ENCODE measurements at regions not wholly inside any gene's neighbourhood (a gene's known extent, or its start where the extent isn't known, plus 50 kb on each side); places are given as distances from the start of the nearest gene placed in this dataset.
"Not testable (repeated sequence)": the region's sequence is repeated elsewhere in the genome, so short reads cannot be mapped to it uniquely, and the experiment has no call there.

DNA sequence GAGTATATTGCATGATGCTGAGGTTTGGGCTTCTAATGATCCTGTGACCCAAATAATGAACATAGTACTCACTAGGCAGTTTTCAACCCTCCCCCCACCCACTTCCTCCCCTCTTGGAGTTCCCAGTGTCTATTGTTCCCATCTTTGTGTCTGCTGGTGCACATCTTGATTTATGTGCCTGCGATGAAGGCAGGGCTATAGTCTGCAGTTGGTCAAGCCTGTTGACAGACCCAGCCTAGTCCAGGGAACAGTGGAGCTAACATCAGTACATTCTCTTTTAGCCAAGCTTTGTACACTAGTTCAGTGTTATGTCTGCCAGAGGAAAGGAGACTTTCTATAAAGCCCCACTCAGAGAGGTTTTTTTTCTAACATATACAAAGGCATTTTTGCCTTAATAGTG is 287.6 kb downstream of the CPS1 start:
- no peak for DNase-seq (ENCODE audit: low read depth, low spot score)
- no peak overlapping the region for H3K4me3 ChIP-seq (ENCODE audit: low read length)

DNA sequence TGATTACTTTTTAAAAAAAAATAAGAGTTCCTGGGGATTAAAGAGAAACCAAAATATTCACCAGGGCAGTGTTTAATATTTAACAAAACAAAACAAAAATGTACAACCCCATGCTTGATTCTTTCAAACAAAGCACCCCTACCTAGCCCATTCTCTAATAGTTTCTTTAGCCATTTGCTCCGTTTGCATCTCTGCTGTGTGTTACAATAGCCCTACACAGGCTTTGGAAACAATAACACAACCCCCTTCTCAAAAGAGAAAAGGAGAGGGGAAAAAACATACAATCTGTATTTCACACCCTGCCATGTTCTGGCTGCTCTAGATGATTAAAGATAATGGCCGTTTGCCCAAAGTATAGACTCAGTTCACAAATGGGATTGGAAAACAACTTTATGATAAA is 302.9 kb downstream of the CPS1 start:
- no peak overlapping the region for H3K4me3 ChIP-seq (ENCODE audit: low read length)
- no peak for DNase-seq (ENCODE audit: low read depth, low spot score)

DNA sequence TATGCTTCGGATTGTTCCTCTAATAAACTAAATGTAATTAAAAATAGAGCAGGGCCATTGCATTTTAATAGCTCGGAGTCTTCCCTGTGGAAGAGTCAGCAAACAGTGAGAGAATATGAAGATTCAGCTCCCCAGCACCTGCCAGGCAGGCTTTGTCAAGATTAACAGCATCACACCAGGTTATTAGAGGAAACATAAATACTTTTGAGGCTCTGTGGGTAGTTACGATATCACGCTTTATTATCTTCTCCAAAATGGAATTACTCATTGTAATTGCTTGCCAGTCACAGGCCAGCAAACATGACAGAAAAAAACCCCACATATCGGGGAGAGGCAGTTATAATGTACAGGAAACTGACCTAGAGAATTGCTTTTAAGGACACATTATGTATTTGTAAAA is 303.9 kb downstream of the CPS1 start:
- H3K4me3 ChIP-seq (ENCODE audit: low read length), result no peak overlapping the region
- DNase-seq (ENCODE audit: low read depth, low spot score), result no peak

DNA sequence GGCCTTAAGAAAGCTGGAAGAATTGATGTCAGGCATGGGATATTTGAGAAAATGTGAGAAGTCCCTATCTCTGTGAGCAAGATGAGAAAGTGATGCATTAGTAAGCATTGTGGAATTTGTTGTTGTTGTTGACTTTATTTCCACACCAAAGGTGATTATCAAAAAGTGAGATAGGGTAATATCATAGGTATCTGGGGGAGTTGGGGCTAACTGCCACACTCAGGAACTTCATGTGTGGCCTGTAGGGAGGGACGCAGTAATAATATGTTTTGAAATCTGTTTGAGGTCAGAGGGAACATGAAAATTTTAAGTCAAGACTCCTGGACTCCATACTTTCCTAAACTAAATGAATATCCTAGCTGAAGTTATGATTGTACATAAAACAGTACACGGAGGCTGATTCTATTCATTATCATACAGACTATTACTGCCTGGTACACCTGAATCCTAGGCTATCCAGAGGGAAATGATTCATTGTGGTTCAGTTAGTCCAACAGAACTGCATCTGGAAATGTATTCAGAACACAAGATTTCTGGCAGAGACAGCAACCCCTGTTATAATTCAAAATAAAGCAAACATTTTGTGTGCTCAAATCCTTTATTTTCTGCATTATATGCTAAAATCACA is 304.8 kb downstream of the CPS1 start:
- no peak for DNase-seq (ENCODE audit: low read depth, low spot score)
- H3K4me3 ChIP-seq (ENCODE audit: low read length), result no peak overlapping the region

DNA sequence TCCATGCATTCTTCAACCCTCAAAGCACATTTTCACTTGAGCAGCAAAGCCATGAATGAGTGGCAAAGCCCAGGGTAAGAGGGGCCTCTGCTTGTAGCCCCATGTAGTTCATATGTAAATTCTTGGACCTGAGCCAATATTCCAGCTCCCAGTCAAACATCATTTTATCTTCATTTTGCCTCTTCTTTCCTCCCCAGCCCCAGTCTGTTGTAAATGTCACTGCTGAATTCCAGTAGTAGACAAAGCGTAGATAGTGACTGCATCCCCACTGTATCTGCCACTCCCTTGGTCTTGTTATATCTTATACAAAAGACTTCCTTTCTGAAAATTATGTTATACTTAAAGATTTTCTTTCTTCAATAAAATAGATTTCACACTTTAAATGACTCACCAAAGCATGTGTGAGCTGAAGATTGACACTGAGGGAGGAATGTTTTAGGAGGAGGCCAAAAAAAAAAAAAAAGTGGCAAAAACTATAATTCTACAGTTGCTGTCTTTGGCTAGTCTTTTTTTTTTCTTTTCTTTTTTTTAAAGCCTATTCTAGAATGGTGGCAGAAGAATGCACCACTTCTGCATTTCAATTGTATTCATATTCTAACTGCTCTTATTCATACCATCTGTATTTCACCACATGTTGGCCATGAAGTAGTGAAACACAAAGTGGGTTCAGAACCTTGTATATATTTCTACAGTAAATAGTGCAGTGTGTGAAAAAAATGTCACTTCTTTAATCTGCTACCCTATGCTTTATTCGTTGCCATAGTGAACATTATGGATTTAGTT is 306.1 kb downstream of the CPS1 start:
- DNase-seq (ENCODE audit: low read depth, low spot score), result no peak
- no peak overlapping the region for H3K4me3 ChIP-seq (ENCODE audit: low read length)

DNA sequence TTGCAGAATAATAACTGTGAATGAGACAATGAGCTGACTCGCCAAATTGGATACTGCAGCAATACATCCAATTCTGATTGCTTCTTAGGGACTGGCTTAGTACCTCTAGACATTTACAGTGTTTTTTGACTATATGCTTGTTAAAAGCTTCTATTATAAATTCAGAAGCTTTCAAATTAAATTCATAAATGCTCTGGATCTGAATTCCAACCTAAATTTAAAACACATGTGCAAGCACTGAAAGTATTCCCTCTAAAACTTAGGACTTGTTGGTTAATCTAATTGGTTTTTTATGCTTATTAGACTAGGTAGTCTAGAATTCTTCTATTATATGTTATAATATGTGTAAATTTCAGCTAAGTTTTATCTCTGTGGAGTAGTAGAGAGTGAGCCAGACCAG is 306.9 kb downstream of the CPS1 start:
- no peak for DNase-seq (ENCODE audit: low read depth, low spot score)
- no peak overlapping the region for H3K4me3 ChIP-seq (ENCODE audit: low read length)

GRCh38 chr2:210871566-210871965 is 315.2 kb downstream of the CPS1 start:
- not testable (repeated sequence) for DNase-seq (ENCODE audit: low read depth, low spot score); H3K4me3 ChIP-seq (ENCODE audit: low read length)

DNA sequence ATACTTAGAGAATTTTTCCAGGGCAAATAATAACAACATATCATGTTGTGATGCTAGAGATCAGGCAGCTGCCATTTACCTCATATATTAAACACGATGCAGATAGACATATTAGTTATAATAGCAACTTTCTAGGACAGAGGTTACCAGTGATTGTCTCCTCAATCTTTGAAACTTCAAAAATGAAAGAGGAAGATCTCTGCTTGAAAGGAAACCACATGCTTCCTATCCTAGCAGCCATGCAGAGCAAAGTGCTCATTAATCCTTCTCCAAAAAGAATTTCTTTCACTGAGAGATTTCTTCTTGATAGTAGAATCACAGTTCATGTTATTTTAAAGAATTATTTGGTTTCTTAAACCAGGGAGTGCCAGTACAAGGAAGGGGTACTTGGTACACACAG is 317.2 kb downstream of the CPS1 start:
- no peak for DNase-seq (ENCODE audit: low read depth, low spot score)
- H3K4me3 ChIP-seq (ENCODE audit: low read length), result no peak overlapping the region

DNA sequence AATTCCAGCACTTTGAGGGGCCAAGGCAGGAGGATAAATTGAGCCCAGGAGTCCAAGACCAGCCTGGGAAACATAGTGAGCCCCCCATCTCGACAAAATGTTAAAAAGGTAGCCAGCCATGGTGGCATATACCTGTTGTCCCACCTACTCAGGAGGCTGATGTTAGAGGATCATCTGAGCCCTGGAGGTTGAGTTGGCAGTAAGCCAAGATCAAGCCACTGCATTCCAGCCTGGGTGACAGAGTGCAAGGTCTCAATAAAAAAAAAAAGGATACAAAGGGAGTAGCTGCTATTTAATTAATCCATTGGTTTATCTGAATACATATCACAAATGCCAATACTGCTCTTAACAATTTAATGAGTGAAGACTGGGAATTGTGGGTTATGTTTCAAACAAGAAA is 327.8 kb downstream of the CPS1 start:
- H3K4me3 ChIP-seq (ENCODE audit: low read length), result no peak overlapping the region
- DNase-seq (ENCODE audit: low read depth, low spot score), result no peak

- no peak for DNase-seq (ENCODE audit: low read depth, low spot score)
Observed at GRCh38 chr2:210888035-210888434, 331.6 kb downstream of the CPS1 start.

DNA sequence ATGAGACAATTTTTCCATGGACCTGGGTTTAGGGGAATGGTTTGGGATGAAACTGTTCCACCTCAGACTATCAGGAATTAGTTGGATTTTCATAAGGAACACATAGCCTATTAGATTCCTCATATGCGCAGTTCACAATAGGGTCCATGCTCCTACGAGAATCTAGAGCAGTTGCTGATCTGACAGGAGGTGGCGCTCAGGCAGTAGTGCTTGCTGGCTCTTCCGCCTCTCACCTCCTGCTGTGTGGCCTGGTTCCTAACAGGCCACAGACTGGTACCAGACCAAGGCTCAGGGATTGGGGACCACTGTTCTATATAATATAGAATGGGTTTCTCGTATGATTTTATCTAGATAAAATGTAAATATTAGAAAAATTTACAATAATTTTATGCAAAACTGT is 338.7 kb downstream of the CPS1 start:
- no peak overlapping the region for H3K4me3 ChIP-seq (ENCODE audit: low read length)
- no peak for DNase-seq (ENCODE audit: low read depth, low spot score)

More at GRCh38 chr2:210888035-210888434, 331.6 kb downstream of the CPS1 start:
- no peak overlapping the region for H3K4me3 ChIP-seq (ENCODE audit: low read length)

DNA sequence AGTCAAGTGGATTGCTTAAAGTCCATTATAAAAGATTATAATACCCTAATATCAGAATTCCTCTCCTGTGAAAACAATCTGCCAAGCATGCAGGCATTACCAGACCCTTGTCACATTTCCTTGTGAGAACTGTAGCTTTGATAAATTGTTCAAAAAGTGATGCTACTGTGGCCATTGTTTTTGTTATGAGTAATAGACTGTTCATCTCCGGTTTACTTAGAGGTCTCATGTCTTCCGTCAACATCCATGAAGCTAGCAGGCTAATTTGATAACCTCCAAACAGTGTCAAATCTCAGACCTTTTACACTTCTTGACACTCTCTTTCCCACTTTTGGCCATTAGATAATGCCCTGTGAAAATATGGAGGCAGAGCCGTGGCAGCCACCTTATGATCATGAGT is 342.7 kb downstream of the CPS1 start:
- DNase-seq (ENCODE audit: low read depth, low spot score), result no peak
- H3K4me3 ChIP-seq (ENCODE audit: low read length), result no peak overlapping the region

- no peak for DNase-seq (ENCODE audit: low read depth, low spot score)
- H3K4me3 ChIP-seq (ENCODE audit: low read length), result no peak overlapping the region
Observed at GRCh38 chr2:210901326-210901725, 344.9 kb downstream of the CPS1 start.

DNA sequence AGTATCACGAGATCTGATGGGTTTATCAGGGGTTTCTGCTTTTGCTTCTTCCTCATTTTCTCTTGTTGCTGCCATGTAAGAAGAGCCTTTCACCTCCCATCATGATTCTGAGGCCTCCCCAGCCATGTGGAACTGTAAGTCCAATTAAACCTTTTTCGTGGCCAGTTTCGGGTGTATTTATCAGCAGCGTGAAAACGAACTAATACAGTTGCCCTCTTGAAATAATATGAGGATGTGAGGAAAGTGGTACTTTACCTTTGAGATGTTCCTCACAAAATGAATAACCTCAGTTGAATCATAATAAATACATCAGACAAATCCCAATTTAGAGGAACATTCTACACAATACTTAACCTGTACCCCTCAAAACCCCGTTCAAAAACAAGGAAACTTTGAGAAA is 356.4 kb downstream of the CPS1 start:
- no peak overlapping the region for H3K4me3 ChIP-seq (ENCODE audit: low read length)
- DNase-seq (ENCODE audit: low read depth, low spot score), result no peak

DNA sequence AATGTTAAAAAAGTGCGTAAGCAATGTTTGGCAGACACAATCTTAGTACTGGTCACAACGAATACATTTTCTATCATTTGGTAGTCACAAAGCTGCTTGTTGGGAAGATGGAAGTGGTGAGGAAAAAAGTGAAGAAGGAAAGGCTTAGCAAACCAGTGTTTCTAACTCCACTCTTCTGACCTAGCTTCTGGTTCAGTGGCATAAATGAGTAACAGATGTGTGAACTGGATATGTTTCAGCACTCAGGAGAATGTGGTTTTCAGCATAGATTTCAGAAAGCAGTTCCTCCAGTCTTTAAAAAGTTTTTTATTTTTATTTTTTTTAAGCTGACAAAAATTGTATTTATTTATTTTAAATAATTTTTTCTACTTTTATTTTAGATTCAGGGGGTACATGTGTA is 357.1 kb downstream of the CPS1 start:
- H3K4me3 ChIP-seq (ENCODE audit: low read length), result no peak overlapping the region
- no peak for DNase-seq (ENCODE audit: low read depth, low spot score)

DNA sequence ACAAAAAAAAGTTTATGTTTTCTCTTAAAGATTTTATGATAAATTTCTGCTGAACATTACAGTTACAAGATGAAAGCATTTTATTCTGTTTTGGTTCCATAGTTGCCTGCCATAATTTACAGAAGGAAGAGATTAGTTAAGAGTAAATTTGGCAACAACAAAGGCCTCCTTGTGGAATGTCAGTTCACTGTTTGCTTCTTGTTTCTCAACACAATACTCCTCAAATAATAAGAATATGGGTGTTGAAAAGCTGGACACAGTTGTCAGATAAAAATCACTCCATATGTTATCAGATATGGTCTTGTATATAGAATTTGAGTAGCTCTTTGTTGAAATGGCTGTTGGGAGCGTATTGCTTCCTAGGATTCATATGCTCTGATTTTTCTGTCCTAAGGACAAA is 359.5 kb downstream of the CPS1 start:
- DNase-seq (ENCODE audit: low read depth, low spot score), result no peak
- no peak overlapping the region for H3K4me3 ChIP-seq (ENCODE audit: low read length)

DNA sequence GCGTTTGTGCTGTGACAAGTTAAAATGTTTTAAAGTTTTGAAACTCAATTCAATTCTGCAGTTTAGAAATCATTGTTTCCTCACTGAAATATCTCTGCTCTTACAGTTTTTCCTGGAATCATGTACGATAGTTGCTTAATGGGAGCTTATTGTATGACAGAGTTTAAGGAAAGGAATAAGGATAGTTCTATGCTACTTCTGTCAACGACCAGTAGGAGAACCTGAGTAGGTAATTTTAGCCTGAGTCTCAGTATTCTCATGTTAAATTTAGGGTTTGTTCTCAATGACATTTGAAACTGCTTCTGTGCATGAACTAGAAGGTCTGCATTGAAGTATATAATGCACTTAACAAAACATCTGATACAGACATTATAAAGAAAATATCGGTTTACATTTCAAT is 361.1 kb downstream of the CPS1 start:
- DNase-seq (ENCODE audit: low read depth, low spot score), result no peak
- H3K4me3 ChIP-seq (ENCODE audit: low read length), result no peak overlapping the region

DNA sequence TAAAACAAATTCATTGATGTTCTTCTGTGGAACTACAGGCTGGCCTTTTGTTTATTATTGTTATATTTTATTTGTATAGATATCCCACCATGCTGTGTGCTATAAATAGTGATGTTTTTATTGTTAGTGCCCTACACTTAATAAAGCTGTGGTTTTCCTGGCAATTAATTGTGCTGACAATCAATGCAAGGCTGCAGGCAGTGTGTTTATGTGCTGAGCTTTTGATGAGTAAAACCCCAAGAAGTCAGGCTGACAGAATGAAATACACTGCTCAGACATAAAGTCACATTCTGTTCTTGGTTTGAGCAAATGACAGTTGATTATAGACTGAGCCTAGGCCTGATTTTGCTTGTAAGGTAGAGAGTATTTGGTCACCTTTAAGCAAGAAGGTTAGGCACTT is 362.7 kb downstream of the CPS1 start:
- H3K4me3 ChIP-seq (ENCODE audit: low read length), result no peak overlapping the region
- DNase-seq (ENCODE audit: low read depth, low spot score), result no peak

DNA sequence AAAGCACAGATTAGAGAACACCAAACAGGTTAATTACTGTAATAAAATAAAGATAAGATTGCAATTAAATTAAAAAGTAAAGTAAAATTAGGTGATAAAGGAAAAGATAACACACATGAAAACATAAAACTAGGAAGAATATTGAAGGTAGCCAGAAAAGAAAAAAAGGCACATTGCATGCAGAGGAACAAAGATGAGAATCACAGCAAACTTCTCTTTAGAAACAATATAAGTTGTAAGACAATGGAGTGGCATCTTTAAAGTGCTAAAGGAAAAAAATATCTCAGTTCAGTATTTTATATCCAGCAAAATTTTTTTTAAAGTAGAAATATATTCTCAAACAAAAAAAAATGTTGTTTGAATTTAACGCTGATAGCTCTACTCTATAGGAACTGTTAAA is 366.0 kb downstream of the CPS1 start:
- no peak for DNase-seq (ENCODE audit: low read depth, low spot score)
- H3K4me3 ChIP-seq (ENCODE audit: low read length), result no peak overlapping the region

DNA sequence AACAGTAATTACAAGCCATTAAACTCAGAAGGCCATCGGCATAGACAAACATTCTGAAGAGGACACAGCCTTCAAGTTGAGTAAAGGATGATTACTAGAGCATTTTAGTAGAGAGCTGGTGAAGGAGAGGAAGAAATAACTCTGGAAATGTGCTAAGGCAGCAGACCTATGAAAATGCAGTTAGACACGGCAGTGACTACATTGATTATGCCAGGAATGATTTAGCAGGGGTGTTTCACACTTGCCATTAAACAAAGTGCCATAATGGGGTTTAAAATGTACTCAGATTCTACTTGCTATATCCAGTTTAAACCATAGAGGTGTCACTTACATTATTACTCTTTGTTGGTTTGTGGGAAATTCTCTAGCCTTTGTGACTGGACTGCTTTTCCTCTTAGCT is 372.3 kb downstream of the CPS1 start:
- DNase-seq (ENCODE audit: low read depth, low spot score), result no peak
- no peak overlapping the region for H3K4me3 ChIP-seq (ENCODE audit: low read length)

DNA sequence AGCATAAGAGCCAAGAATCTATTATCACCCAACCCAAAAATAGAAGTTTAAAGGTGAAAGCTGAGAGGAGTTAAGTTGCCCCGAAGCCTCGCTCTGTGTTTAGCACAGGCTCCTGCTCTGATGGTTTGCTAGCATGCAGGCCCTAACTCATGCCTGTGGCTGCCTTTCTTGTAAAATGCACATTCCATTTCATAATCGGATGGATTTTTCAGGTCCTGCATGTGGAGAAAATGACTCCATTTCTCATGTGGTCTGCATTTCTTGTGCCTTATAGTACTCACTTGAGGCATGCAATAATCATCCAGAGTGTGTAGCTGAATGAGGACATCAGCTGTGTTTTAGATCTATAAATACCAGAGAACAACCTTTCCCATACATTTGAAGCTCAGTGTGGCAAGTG is 381.8 kb downstream of the CPS1 start:
- no peak overlapping the region for H3K4me3 ChIP-seq (ENCODE audit: low read length)
- no peak for DNase-seq (ENCODE audit: low read depth, low spot score)

Measured in Jurkat, Clone E6-1 (cell line).